SK-N-SH (cell line): ENCODE measurements at regions not wholly inside any gene's neighbourhood (a gene's known extent, or its start where the extent isn't known, plus 50 kb on each side); places are given as distances from the start of the nearest gene placed in this dataset.

Experiments
- CTCF ChIA-PET: fragments of 300-600, 350-600 bp; formaldehyde crosslinking; extraction: SDS; loops from one replicate; lab custom pipeline; 2021; lab: Yijun Ruan, JAX
- POLR2A ChIA-PET: fragments of 350-600 bp; sonication (Branson Sonifier 250); formaldehyde crosslinking; extraction: SDS; loops from one replicate; lab custom pipeline; 2020; ENCODE audit warnings: antibody characterized with exemption, inconsistent platforms; lab: Yijun Ruan, JAX
- DNase-seq: peaks from one replicate; pipeline ENCODE4 v3.0.0; 2012
- H2AFZ ChIP-seq: fragments of 200-600 bp; sonication (generic); 2 replicates; pipeline ENCODE4 v1.8.1; 2016; ENCODE audit warnings: antibody characterized with exemption, mild to moderate bottlenecking, low read depth
- H3F3A ChIP-seq: fragments of 200-600 bp; sonication (generic); replicated peaks from 2 replicates; pipeline ENCODE3; 2016; ENCODE audit warnings: antibody characterized with exemption, mild to moderate bottlenecking; ENCODE audit not compliant: insufficient read depth
- H3K27ac ChIP-seq, 2 experiments: fragments of 200-500 bp in 1 of 2; fragments of 200-600 bp in 1 of 2; sonication (Bioruptor generic) in 1 of 2; sonication (generic), shearing (Covaris generic) in 1 of 2; 2 replicates each; pipeline versions ENCODE4 v1.5.1 to v1.6.1; 2014 to 2016; ENCODE audit warnings: low read depth in 2 of 2, inconsistent platforms in 1 of 2, low read length in 1 of 2, mild to moderate bottlenecking in 1 of 2, mixed read lengths in 1 of 2
- H3K27me3 ChIP-seq: fragments of 200-600 bp; sonication (generic), shearing (Covaris generic); 2 replicates; pipeline ENCODE4 v1.6.1; 2016; ENCODE audit warnings: mixed run types; ENCODE audit not compliant: insufficient read depth
- H3K36me3 ChIP-seq, 2 experiments: fragments of 200-500 bp in 1 of 2; fragments of 200-600 bp in 1 of 2; sonication (Bioruptor generic) in 1 of 2; sonication (generic) in 1 of 2; replicated peaks in 1 of 2; 2 replicates each; pipeline versions ENCODE3 to v1.5.1; 2014 to 2016; ENCODE audit warnings: low read length in 1 of 2, mild to moderate bottlenecking in 1 of 2; ENCODE audit not compliant: insufficient read depth in 2 of 2, control insufficient read depth in 1 of 2
- H3K4me1 ChIP-seq, 2 experiments: fragments of 200-500 bp in 1 of 2; fragments of 200-600 bp in 1 of 2; sonication (Bioruptor generic) in 1 of 2; sonication (generic), shearing (Covaris generic) in 1 of 2; 2 replicates each; pipeline versions ENCODE4 v1.5.1 to v1.6.1; 2014 to 2016; ENCODE audit warnings: low read depth in 1 of 2, low read length in 1 of 2, mixed run types in 1 of 2; ENCODE audit not compliant: insufficient read depth in 2 of 2, control insufficient read depth in 1 of 2
- H3K4me2 ChIP-seq: fragments of 200-600 bp; sonication (generic), shearing (Covaris generic); 2 replicates; pipeline ENCODE4 v1.6.1; 2017; ENCODE audit warnings: mixed run types
- H3K4me3 ChIP-seq, 2 experiments: fragments of 200-500 bp in 1 of 2; fragments of 200-600 bp in 1 of 2; sonication (Bioruptor generic) in 1 of 2; sonication (generic), shearing (Covaris generic) in 1 of 2; 2 replicates each; pipeline versions ENCODE4 v1.5.1 to v1.8.1; 2014 to 2016; ENCODE audit warnings: low read depth in 2 of 2, inconsistent platforms in 1 of 2, low read length in 1 of 2, mild to moderate bottlenecking in 1 of 2, mixed read lengths in 1 of 2, moderate library complexity in 1 of 2
- H3K79me2 ChIP-seq: fragments of 200-600 bp; sonication (generic); 2 replicates; pipeline ENCODE4 v1.8.1; 2017; ENCODE audit warnings: mild to moderate bottlenecking; ENCODE audit not compliant: insufficient read depth
- H3K9ac ChIP-seq: fragments of 200-600 bp; sonication (generic); 2 replicates; pipeline ENCODE4 v1.6.1; 2017; ENCODE audit warnings: mixed run types
- H3K9me2 ChIP-seq: fragments of 200-600 bp; sonication (generic); 2 replicates; pipeline ENCODE4 v1.6.1; 2017; ENCODE audit warnings: mixed run types
- H3K9me3 ChIP-seq: fragments of 200-600 bp; sonication (generic); 2 replicates; pipeline ENCODE4 v1.6.1; 2017; ENCODE audit warnings: mixed run types, mild to moderate bottlenecking, moderate library complexity
- H4K20me1 ChIP-seq: fragments of 200-600 bp; sonication (generic); 2 replicates; pipeline ENCODE4 v1.6.1; 2017; ENCODE audit warnings: mild to moderate bottlenecking, mixed run types; ENCODE audit not compliant: insufficient read depth
- CHD2 ChIP-seq: fragments of 150-350 bp; IDR thresholded peaks from 2 replicates; pipeline ENCODE4 v1.6.1; 2018; ENCODE audit warnings: low read length; ENCODE audit not compliant: partially characterized antibody
- EP300 ChIP-seq, 2 experiments: IDR thresholded peaks; 2 replicates each; pipeline versions ENCODE4 v1.4.0 to v1.6.1; 2012; ENCODE audit warnings: borderline replicate concordance in 1 of 2, low read depth in 1 of 2, low read length in 1 of 2
- EZH2phosphoT487 ChIP-seq: fragments of 200-600 bp; sonication (generic); IDR thresholded peaks from 2 replicates; pipeline ENCODE4 v1.6.1; 2017; ENCODE audit warnings: low read depth, mixed run types, mild to moderate bottlenecking, antibody characterized with exemption, moderate library complexity, borderline replicate concordance
- FOSL2 ChIP-seq: IDR thresholded peaks from 2 replicates; pipeline ENCODE4 v1.4.0; 2012; ENCODE audit warnings: low read depth, mild to moderate bottlenecking, moderate library complexity, borderline replicate concordance
- FOXJ3 ChIP-seq: sonication (generic); formaldehyde crosslinking; IDR thresholded peaks from 2 replicates; pipeline ENCODE4 v1.5.1; 2020; ENCODE audit warnings: mild to moderate bottlenecking, missing genetic modification reagents
- FOXM1 ChIP-seq: IDR thresholded peaks from 2 replicates; pipeline ENCODE4 v1.4.0; 2012; ENCODE audit warnings: low read depth, mild to moderate bottlenecking
- GABPA ChIP-seq: IDR thresholded peaks from 2 replicates; pipeline ENCODE4 v1.4.0; 2012; ENCODE audit warnings: low read depth, mild to moderate bottlenecking
- GATA2 ChIP-seq: sonication (generic); formaldehyde crosslinking; IDR thresholded peaks from 2 replicates; pipeline ENCODE4 v1.5.0; 2020; ENCODE audit warnings: mild to moderate bottlenecking, missing genetic modification reagents
- JUND ChIP-seq: IDR thresholded peaks from 2 replicates; pipeline ENCODE4 v1.4.0; 2012
- NFIC ChIP-seq: IDR thresholded peaks from 2 replicates; pipeline ENCODE4 v1.4.0; 2012; ENCODE audit warnings: borderline replicate concordance
- NRF1 ChIP-seq: IDR thresholded peaks from 2 replicates; pipeline ENCODE4 v1.6.1; 2012; ENCODE audit warnings: low read depth, mild to moderate bottlenecking, low read length
- RCOR1 ChIP-seq: fragments of 150-350 bp; IDR thresholded peaks from 2 replicates; pipeline ENCODE4 v1.6.1; 2017; ENCODE audit warnings: antibody characterized with exemption, low read length
- RFX5 ChIP-seq: IDR thresholded peaks from 2 replicates; pipeline ENCODE4 v1.6.1; 2012; ENCODE audit warnings: mild to moderate bottlenecking, improper control_type of control experiment, low read length
- RXRA ChIP-seq: IDR thresholded peaks from 2 replicates; pipeline ENCODE4 v1.4.0; 2012; ENCODE audit warnings: low read depth, mild to moderate bottlenecking, borderline replicate concordance
- SIN3A ChIP-seq: IDR thresholded peaks from 2 replicates; pipeline ENCODE4 v1.6.1; 2012; ENCODE audit warnings: low read depth, mild to moderate bottlenecking, low read length, moderate library complexity, borderline replicate concordance
- SMC3 ChIP-seq: IDR thresholded peaks from 2 replicates; pipeline ENCODE4 v1.6.1; 2012; ENCODE audit warnings: low read depth, low read length, improper control_type of control experiment
- TAF1 ChIP-seq: IDR thresholded peaks from 2 replicates; pipeline ENCODE4 v1.6.1; 2012; ENCODE audit warnings: low read depth, mild to moderate bottlenecking, low read length, moderate library complexity, borderline replicate concordance
- TCF12 ChIP-seq: IDR thresholded peaks from 2 replicates; pipeline ENCODE4 v1.4.0; 2012
- TEAD4 ChIP-seq: IDR thresholded peaks from 2 replicates; pipeline ENCODE4 v1.4.0; 2012; ENCODE audit warnings: mild to moderate bottlenecking, borderline replicate concordance; ENCODE audit not compliant: insufficient read depth
- YY1 ChIP-seq: IDR thresholded peaks from 2 replicates; pipeline ENCODE4 v1.4.0; 2012; ENCODE audit warnings: low read depth, mild to moderate bottlenecking
- WGBS: methylation state at CpG from one replicate; pipeline ENCODE4 v1.1.6; 2017; ENCODE audit warnings: low lambda C conversion rate; 5-methylcytosine and 5-hydroxymethylcytosine counted together
- TF ChIP-seq, protein P1 (sequence below): fragments of 150-350 bp; IDR thresholded peaks from 2 replicates; pipeline ENCODE4 v1.6.1; 2016; ENCODE audit warnings: mild to moderate bottlenecking, low read depth, low read length
- TF ChIP-seq, protein P2 (sequence below): IDR thresholded peaks from 2 replicates; pipeline ENCODE4 v1.4.0; 2012; ENCODE audit warnings: low read depth
- TF ChIP-seq, protein P3 (sequence below): IDR thresholded peaks from 2 replicates; pipeline ENCODE4; 2012

DNA sequence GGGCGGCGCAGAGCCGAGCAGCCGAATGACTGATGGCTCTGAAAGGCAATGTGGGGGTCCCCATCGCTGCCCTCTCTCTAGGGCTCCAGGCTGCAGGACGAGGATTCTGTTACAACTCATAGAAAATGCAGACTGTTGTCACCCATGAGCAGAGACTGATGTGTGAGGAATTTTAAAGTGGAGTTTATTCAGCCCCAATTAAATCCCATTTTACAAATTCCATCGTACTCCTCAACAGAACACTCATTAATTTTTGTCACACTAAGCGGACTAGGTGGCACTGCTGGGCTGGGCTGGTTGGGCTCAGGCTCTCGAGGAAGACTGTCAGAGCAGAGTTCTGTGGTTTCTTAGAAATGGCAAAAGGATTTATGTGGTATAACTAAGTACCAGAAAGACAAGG is 102.6 kb upstream of the SPON1 start:
- no peak overlapping the region for H3K27ac ChIP-seq
- 24% methylated on average over 9 of the region's 9 CpGs for WGBS
- CTCF ChIA-PET, result interaction anchor here (1.2 to 1.3 kb wide), 2 partner anchors 12 to 87 kb away, joined by 3 read pairs; no protein-coding TSS in a partner anchor
- H3K4me1 ChIP-seq, result peaks cover 0 to 14% of the 10 kb centered on the region in 2 experiments; a peak in 2 of 4 replicates
- H3K27me3 ChIP-seq, result no peaks in the 10 kb centered on the region
- no peaks in the 10 kb centered on the region for H3K9me3 ChIP-seq
- H3K79me2 ChIP-seq, result no peaks in the 10 kb centered on the region
- POLR2A ChIA-PET, result no interaction called here
- TF ChIP-seq YY1, result no peak
- TF ChIP-seq RXRA, result no peak
- no peak for TF ChIP-seq JUND
- TF ChIP-seq, protein P1, sequence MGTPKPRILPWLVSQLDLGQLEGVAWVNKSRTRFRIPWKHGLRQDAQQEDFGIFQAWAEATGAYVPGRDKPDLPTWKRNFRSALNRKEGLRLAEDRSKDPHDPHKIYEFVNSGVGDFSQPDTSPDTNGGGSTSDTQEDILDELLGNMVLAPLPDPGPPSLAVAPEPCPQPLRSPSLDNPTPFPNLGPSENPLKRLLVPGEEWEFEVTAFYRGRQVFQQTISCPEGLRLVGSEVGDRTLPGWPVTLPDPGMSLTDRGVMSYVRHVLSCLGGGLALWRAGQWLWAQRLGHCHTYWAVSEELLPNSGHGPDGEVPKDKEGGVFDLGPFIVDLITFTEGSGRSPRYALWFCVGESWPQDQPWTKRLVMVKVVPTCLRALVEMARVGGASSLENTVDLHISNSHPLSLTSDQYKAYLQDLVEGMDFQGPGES, result no peak
- no peak overlapping the region for H3K9ac ChIP-seq
- H3K4me3 ChIP-seq, result no peak overlapping the region
- no peaks in the 10 kb centered on the region for H3K9me2 ChIP-seq
- H2AFZ ChIP-seq, result no peak overlapping the region
- no peaks in the 10 kb centered on the region for H3K36me3 ChIP-seq
- no peaks in the 10 kb centered on the region for H4K20me1 ChIP-seq
- no peak overlapping the region for H3K4me2 ChIP-seq
- no peaks in the 10 kb centered on the region for H3F3A ChIP-seq
- no peak for DNase-seq

DNA sequence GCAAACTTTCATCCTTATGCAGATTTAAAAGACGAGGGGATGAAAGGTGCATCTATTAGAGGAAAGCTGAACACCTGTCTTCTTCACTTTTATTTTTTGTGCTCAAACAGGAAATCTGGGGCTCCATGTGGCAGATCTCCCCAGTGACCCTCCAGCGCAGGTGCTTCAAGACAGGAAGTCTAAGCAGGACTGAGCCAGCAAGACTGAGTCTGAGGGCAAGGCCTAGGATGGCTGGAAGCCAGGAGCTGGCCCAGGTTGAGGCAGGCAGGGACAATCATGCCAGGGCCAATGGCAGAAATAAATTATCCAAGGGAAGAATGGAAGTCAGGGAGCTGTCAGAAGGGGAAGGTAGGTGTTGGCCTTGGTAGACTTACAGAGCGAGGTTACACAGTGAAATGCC is 101.1 kb upstream of the SPON1 start:
- H3K36me3 ChIP-seq, result no peaks in the 10 kb centered on the region
- 26% methylated on average over 3 of the region's 3 CpGs for WGBS
- H2AFZ ChIP-seq, result no peak overlapping the region
- H3K27me3 ChIP-seq, result no peaks in the 10 kb centered on the region
- H4K20me1 ChIP-seq, result no peaks in the 10 kb centered on the region
- no peak for TF ChIP-seq SMC3
- no peak for TF ChIP-seq CHD2
- no peak for TF ChIP-seq GATA2 (CRISPR knock-in tag)
- no peak for TF ChIP-seq NRF1
- TF ChIP-seq, all 33 proteins: peak for 0
- peaks cover 0 to 9% of the 10 kb centered on the region in 2 experiments; a peak in 2 of 4 replicates for H3K4me1 ChIP-seq
- no peak overlapping the region for H3K4me3 ChIP-seq
- H3K9me3 ChIP-seq, result no peaks in the 10 kb centered on the region
- POLR2A ChIA-PET, result no interaction called here
- H3K79me2 ChIP-seq, result no peaks in the 10 kb centered on the region
- no peak overlapping the region for H3K27ac ChIP-seq
- no peaks in the 10 kb centered on the region for H3K9me2 ChIP-seq
- no peak overlapping the region for H3K4me2 ChIP-seq
- no peaks in the 10 kb centered on the region for H3F3A ChIP-seq
- CTCF ChIA-PET, result no interaction called here
- no peak for DNase-seq
- H3K9ac ChIP-seq, result no peak overlapping the region

DNA sequence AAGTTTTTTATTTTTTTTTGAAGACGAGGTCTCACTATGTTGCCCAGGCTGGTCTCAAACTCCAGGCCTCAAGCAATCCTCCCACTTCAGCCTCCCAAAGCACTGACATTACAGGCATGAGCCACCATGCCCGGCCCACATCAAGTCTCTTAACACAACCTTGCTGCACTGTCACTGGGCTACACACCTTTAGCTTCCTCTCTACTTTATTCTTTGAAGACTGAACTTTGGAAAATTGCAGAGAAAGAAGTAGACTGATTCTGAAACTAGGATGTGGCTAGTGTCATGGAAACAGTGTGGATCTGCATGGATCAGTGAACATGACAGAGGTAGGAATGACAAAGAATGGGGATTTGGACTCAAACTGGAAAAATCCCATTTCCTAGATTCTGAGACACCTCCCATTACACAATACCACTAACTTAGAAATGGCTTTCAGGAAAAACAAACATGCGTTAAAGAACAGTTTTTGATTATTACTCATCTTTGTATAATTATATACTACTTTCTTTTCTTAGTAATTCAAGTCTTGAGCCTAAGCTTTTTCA is 99.6 kb upstream of the SPON1 start:
- no peak for DNase-seq

More for the DNA sequence above, 99.6 kb upstream of the SPON1 start:
- ChIA-PET POLR2A (no interaction called here), CTCF (no interaction called here)
- Histone ChIP-seq H3K9me2 (no peaks in the 10 kb centered on the region), H3K4me2 (no peak overlapping the region), H3K79me2 (no peaks in the 10 kb centered on the region), H3F3A (no peaks in the 10 kb centered on the region), H3K27ac (no peak overlapping the region), H3K27me3 (no peaks in the 10 kb centered on the region), H3K9me3 (no peaks in the 10 kb centered on the region), H4K20me1 (no peaks in the 10 kb centered on the region), H3K4me1 (no peaks in the 10 kb centered on the region), H3K9ac (no peak overlapping the region), H2AFZ (no peak overlapping the region), H3K36me3 (no peaks in the 10 kb centered on the region), H3K4me3 (no peak overlapping the region)
- 28% methylated on average over 3 of the region's 3 CpGs for WGBS
- TF ChIP-seq NRF1, result no peak
- TF ChIP-seq, protein P2, sequence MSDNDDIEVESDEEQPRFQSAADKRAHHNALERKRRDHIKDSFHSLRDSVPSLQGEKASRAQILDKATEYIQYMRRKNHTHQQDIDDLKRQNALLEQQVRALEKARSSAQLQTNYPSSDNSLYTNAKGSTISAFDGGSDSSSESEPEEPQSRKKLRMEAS, result no peak
- TF ChIP-seq TEAD4, result no peak
- no peak for TF ChIP-seq RFX5
- no peak for TF ChIP-seq YY1
- TF ChIP-seq FOXM1, result no peak
- no peak for TF ChIP-seq NFIC
- TF ChIP-seq GATA2 (CRISPR knock-in tag), result no peak
- TF ChIP-seq RCOR1, result no peak
- TF ChIP-seq JUND, result no peak
- no peak for TF ChIP-seq TCF12
- no peak for TF ChIP-seq EP300 (IDR thresholded peaks at IDR 0.05; ENCODE audit: borderline replicate concordance in 1 of 2, low read depth in 1 of 2, low read length in 1 of 2)
- TF ChIP-seq, protein P3, sequence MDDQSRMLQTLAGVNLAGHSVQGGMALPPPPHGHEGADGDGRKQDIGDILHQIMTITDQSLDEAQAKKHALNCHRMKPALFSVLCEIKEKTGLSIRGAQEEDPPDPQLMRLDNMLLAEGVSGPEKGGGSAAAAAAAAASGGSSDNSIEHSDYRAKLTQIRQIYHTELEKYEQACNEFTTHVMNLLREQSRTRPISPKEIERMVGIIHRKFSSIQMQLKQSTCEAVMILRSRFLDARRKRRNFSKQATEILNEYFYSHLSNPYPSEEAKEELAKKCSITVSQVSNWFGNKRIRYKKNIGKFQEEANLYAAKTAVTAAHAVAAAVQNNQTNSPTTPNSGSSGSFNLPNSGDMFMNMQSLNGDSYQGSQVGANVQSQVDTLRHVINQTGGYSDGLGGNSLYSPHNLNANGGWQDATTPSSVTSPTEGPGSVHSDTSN, result no peak
- TF ChIP-seq FOXJ3 (CRISPR knock-in tag), result no peak
- no peak for TF ChIP-seq SIN3A
- no peak for TF ChIP-seq EZH2phosphoT487
- no peak for TF ChIP-seq TAF1
- TF ChIP-seq FOSL2, result no peak
- TF ChIP-seq RXRA, result no peak
- no peak for TF ChIP-seq GABPA
